Mucosa of gallbladder (tissue), 1 donor: ENCODE measurements at regions not wholly inside any gene's neighbourhood (a gene's known extent, or its start where the extent isn't known, plus 50 kb on each side); places are given as distances from the start of the nearest gene placed in this dataset.
A peak's percentile ranks its signal among the peaks of the same experiment; 100 is the strongest.
"Not testable (repeated sequence)": the region's sequence is repeated elsewhere in the genome, so short reads cannot be mapped to it uniquely, and the experiment has no call there.

ENCODE experiments used
- DNase-seq: peaks from one replicate; pipeline ENCODE4 v3.0.0-alpha.2; 2020; ENCODE audit warnings: low spot score
- donor health status: DM: no; HTN: no; CAD: no.

DNA sequence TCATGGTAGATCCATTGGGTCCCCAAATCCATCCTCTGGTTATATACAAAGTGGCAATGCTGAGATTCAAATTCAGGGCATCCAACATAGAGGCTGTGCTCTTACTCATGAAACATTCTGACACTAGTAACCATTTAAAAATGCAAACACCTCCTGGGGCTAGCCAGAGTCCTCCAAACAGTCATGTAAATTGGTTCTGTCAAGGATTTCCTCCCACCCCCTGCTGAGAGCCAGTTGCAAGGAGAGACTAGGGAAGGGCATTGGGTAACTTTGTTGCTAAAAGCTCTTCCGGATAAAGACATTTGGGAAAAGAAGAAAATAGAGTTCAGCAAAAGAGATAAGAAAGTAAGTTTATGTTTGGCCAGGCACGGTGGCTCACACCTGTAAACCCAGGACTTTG, 58.3 kb downstream of the ART5 start:
- not testable (repeated sequence) for DNase-seq

DNA sequence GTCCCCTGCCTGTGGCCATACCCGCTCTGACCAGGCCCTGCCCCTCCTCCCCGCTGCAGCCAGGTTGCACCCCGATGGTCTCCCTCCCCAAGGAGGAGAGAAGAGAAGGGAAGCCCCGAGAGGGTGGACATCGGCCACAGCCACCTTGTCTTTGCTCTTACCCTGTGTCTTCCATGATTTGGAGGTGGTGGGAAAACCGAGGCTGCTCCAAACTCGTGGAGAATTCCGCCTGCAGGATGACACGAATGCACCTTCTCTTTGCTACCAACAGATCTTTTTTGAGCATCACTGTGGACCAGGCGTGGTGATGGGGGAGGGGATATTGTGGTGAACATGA, 60.4 kb downstream of the ART5 start:
- not testable (repeated sequence) for DNase-seq

DNA sequence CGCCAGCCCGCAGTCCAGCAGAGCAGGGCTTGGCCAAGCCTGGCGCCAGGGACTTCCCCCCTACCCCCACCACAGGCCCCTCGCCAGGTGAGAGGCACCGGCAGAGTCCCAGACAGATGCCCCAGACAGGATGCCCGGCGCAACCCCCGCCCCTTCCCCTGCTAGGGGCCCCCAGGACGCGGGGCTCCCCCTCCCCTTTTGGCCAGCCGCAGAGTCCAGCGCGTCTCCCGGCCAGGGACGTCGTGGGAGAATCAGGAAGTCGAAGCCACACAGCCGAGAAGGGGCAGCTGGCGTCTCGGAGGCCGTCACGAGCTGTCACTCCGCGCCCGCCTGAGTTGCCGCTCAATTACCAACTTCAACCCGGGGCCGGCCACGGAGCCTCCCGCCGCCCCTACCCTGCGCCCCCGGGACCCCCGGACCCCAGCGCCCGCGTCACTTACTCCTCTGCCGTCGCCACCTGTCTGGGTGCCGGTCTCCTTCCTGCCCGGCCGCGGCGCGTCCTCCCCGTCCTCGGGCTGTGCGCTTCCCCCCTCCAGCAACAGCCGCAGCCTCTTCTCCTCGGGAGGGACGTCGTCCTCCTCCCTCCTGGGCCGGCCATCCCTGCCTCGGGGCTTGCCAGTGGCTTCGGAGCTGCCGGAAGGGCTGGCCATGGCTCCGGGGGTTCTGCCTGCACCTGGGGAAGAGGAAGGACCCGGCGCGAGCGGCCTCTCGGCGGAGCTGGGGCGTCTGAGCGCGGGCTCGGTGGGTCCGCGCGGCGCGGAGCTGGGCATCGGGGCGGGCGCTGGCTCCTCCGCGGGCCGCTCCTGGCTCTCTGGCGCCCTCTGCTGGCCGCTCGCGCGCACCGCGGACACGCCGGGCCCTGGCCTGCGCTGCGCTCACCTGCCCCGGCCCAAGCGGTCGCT, 61.1 kb downstream of the ART5 start:
- peak; percentile 56 for DNase-seq

DNA sequence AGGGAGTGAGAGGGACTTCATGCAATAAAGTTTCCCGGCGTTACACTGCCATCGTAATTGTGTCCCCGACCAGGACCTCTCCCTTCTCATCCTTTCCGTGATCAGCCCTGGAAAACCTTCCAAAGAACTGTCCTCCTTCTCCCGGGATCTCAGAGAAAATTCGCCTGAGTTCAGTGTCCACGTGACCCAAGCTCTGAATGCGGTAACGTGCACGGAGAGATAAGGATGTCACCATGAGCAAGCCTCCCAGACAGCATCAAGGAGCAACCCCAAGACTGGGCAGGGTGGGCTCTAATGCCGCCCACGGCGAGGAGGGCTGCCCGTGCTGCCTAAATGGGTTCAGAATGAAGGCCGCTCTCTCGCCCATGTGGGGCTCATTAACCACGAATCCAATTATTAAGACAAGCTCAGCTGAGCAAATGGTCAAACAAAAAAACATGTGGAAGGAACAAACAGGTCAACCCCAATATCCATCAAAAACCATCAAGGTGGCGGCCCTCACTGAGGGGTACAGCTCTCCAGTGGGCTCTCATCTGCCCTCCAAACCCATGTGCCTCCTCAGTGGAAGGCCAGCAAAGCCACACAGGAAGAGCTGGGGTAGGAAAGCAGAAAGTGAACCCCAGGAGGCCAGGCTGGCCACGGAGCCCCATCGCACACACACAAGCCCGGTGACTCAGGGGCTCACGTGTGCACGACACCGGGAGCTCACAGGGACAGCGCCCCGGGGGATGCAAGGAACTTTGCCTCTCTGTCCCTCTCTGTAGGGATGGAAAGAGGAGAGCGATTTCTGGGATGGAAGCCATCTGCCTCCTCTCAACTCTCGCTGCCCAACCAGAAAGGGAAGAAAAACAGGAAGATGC, 62.0 kb downstream of the ART5 start:
- DNase-seq: not testable (repeated sequence)

DNA sequence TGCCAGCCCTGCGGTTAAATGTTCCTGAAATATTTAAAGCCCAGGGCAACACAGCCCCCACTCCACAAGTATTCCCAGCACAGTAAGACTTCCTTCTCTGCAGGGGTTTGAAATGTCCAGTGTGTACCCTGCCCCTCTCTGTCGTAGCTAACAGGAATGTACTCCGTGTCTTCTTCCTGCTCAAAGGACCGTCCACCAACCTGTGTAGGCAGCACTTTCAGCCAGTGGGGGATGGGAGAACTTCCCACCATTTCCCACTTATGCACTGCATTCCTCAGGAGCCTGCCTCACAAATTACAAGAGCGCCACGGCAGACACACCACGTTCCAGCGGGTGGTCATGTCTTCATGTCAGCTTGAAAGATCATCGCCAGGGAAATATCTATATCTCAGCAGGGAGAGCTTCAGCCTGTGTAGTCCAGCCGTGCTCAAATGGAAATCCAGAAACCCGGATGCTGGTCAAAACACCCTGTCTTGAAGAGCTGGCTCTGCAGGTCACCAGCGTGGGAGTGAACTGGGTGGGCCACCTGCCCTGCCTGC, 65.7 kb downstream of the ART5 start:
- not testable (repeated sequence) for DNase-seq

DNA sequence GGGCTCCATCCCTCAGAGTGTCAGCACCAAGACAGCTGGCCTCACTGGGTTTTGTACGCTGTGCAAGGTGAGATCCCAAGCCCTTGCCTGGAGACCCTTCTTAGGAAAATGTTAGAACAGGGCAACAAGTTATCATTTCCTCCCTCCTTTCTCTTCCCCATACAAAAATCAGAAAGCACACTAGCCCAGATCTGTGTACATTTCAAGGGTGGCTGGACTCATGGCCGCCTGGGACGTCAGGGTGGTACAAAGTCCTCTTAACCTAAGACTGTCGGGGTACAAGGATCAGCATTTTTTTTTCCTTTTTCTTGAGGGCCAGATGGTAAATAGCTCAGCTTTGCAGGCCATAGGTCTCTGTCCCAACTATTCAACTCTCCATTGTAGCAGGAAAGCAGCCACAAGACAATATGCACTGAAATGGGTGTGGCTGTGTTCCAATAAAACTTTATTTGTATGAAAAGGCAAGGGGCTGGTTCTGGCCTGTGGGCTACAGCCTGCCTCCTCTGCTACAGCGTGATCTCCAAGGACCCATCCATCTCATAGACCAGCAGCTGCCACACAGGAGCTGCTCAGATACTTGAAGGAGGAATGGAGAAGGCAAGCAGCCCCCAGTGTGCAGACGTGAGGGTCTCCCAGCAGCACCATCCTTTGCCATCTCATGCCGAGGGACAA, 68.7 kb downstream of the ART5 start:
- not testable (repeated sequence) for DNase-seq

DNA sequence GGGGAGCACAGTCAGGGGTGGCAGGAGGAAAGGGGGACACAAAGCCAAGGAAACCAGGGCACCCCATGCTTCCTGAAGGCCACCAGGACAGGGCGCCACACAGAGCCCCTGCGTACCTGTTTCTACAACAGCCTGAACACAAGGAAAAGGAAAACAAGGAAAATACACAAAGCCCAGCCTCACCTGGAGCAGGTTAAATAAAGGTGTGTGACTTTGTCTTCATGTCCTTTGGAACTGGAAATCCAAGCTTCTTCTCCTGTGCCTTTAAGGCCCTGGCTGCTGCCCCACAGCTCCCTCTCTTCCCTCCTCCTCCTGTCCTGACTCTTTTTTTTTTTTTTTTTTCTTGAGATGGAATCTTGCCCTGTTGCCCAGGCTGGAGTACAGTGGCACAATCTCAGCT, 70.0 kb downstream of the ART5 start:
- DNase-seq: peak; percentile 54

DNA sequence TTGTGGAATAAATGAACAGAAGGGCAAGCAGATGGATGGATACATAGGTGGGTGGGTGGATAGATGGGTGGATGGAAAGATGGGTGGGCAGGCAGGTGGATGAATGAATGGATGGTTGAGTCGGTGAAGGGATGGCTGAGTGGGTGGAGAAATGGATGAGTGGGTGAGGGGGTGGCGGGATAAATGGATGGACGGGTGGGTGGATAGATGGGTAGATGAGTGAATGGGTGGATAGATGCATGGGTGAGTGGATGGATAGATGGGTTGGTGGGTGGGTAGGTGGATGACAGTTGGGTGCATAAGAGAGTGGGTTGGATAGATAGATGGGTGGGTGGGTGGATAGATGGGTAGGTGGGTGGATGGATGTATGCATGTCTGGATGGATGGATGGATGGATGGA, 76.0 kb downstream of the ART5 start:
- not testable (repeated sequence) for DNase-seq

DNA sequence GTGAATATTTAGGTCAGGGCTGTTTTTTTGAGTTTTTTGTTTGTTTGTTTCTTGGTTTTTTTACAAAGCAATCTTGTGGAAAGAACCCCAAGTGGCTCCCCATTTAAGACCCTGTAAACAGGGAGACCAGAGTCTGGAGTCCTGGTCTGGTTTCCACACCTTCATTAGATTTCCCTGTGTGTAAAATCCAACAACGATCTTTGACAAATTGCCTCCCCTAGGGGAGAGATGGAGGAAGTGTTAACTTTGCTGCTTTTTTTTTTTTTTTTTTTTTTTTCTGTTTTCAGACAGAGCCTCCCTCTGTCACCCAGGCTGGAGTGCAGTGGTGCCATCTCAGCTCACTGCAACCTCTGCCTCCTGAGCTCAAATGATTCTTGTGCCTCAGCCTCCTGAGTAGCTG, 77.4 kb downstream of the ART5 start:
- DNase-seq: not testable (repeated sequence)

DNA sequence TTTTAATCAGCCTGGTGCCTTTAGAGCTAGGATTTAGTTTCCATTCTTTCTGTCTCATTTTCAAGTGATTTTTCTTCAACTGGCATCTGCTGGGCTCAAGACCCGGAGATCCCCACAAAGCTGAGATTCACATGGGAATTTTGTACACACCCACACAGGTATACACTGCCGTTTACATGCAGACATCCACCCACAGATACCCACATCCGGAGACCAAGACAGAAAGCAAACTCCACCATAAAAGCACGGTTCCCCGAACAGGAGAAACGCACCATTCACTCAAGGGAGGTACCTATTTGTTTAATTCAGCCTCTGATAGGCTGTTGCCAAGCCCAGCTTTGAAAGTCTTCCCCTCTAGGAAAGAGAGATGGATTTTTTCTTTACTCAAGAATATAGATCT, 87.2 kb downstream of the ART5 start:
- not testable (repeated sequence) for DNase-seq

DNA sequence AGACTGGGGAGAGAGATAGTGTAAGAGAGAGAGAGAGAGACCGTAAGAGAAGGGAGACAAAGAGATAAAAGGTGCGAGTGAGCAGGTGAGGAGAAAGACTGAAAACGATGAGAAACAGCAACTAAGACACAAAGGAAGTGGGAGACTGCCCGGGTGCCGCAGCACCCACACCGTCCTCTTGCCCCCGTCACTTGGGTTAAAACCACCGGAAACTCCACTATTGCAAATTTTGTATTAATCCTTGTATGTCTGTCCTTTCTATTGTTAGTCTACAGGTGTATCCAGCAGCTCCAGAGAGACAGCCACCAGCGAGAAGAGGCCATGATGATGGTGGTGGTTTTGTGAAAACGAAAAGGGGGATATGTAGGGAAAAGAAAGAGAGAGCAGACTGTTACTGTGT, 96.8 kb downstream of the ART5 start:
- not testable (repeated sequence) for DNase-seq

DNA sequence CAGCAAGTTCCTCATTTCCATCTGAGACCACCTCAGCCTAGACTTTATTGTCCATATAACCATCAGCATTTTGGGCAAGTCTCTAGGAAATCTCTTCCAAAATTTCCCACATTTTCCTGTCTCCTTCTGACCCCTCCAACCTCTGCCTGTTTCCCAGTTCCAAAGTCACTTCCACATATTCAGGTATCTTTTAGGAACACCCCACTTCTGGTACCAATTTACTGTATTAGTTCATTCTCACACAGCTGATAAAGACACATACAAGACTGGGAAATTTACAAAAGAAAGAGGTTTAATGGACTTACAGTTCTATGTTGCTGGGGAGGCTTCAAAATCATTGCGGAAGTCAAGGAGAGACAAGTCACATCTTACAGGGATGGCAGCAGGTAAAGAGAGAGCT, 103.6 kb downstream of the ART5 start:
- not testable (repeated sequence) for DNase-seq

DNA sequence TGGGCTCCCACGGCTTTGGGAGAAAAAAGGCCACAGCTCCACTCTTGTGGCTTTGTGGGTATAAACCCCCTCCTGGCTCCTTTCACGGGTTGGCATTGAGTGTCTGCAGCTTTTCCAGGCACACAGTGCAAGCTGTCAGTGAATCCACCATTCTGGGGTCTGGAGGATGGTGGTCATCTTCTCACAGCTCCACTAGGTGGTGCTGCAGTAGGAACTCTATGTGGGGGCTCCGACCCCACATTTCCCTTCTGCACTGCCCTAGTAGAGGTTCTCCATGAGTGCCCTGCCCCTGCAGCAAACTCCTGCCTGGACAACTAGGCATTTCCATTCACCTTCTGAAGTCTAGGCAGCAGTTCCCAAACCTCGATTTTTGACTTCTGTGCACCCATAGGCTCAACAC, 104.5 kb downstream of the ART5 start:
- DNase-seq: not testable (repeated sequence)

DNA sequence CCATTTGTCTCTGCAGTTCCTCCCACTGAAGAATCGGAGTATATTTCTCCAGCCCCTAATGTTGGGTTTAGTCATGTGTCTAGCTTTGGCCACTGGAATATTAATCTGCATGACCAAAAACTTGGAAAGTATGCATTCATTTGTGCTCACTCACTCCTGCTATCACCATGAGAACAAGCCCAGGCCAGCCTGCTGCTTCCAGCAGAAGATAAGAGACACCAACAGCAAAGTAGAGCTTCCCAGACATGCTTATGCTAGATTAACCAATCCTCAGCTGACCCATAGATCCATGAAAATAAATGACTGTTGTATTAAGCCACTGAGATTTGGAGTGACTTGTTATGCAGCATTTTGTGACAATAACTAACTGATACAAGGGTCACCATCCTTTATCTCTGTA, 108.8 kb downstream of the ART5 start:
- DNase-seq: not testable (repeated sequence)

DNA sequence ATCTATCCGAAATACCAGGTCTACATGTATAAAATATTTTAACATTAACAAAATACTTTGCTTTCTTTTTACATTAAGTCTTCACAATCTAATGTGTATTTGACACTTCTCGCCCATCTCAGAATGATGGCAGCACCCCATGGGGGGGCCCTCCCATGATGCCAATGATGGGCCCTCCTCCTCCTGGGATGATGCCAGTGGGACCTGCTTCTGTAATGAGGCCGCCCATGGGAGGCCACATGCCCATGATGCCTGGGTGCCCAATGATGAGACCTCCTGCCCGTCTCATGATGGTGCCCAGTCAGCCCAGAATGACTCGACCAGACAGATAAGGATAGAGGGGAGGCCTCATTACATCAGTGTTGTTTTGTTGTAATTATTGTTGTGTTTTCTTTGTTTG, 110.5 kb downstream of the ART5 start:
- not testable (repeated sequence) for DNase-seq

DNA sequence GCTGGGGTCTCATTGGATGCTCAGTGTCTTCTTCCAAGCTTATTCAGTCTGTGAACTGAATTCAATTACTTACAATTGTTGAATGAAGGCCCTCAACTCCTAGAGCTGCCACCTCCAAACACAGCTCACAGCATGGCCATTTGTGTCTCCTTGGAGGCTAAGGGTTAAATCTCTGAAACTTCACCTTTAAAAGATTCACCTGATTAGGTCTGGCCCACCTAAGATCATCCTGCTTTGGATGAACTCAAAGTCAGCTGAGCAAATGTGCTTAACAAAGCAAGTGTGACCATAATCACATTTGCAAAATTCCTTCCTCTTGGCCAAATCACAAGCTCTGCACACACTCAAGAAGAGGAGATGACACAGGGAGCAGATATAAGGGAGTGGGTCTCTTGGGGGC, 118.2 kb downstream of the ART5 start:
- DNase-seq: not testable (repeated sequence)

DNA sequence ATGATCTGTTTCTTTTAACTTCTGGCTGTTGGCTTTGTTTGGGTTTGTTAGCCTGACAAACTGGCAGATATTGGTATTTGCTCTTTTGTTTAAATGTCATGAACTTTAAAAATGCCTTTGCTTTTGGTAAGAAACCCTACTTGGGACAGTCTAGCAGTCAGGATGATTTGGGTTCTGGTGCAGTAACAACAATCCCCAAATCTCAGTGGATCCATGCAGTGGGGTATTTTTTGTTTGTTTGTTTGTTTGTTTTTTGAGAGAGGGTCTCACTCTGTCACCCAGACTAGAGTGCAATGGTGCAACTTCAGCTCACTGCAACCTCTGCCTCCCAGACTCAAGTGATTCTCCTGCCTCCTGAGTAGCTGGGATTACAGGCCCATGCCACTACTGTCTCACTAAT, 120.9 kb downstream of the ART5 start:
- DNase-seq: not testable (repeated sequence)

DNA sequence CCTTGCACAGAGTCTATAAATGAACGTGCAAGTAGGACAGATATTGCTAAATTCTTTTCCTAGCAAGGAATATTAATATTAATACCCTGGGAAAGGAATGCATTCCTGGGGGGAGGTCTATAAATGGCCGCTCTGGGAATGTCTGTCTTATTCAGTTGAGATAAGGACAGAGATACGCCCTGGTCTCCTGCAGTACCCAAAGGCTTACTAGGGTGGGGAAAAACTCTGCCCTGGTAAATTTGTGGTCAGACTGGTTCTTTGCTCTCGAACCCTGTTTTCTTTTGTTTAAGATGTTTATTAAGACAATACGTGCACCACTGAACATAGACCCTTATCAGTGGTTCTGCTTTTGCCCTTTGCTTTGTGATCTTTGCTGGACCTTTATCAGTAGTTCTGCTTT, 122.0 kb downstream of the ART5 start:
- not testable (repeated sequence) for DNase-seq

DNA sequence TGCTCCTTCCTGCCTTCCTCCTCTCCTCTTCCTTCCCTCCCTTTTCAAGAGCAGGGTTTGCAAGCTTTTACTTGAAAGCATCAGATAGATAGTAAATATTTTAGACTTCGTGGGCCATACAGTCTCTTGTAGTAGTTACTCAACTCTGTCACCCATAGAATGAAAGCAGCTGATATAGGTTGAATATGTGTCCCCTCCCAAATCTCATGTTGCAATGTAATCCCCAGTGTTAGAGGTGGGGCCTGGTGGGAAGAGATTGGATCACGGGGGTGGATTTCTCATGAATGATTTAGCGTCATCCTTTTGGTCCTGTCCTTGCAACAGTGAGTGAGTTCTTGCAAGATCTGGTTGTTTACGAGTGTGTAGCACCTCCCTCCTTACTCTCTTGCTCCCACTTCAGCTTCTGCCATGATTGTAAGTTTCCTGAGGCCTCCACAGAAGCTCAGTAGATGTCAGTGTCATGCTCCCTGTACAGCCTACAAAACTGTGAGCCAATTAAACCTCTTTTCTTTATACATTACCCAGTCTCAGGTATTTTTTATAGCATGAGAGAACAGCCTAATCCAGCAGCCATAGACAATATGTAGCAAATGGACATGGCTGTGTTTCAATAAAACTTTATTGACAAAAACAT, 124.7 kb downstream of the ART5 start:
- DNase-seq: not testable (repeated sequence)

DNA sequence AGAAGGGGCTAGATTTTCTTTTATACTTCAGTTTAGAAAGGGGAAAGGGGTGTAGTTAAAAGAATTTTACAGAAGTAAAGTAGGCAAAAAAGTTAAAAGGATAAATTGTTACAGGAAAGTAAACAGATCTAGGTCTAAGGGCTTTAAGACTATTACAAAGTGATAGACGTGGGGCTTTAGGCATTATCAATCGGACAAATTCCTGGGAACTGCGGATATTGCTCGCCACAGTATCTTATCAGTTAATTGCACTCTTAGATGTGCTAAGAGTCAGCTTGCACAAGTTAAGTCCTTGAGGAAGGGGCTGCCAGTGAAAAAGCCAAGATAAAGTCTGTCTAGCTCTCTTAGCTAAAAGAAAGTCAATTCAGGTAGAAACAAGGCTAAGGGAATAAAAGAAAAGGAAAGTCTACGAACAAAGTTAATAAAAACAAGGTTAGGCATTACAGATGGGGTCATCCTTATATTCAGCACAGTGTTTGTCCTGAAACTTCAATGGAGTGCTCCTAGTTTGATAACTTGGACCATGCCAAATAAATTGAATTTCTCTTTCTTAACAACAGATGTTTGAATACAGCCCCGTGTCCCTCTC, 125.4 kb downstream of the ART5 start:
- not testable (repeated sequence) for DNase-seq
